GM19240 (cell line): ENCODE measurements at regions not wholly inside any gene's neighbourhood (a gene's known extent, or its start where the extent isn't known, plus 50 kb on each side); places are given as distances from the start of the nearest gene placed in this dataset.

Source experiments
- DNase-seq: peaks from one replicate; pipeline ENCODE4 v3.0.0; 2011; ENCODE audit warnings: low spot score; ENCODE audit not compliant: insufficient read length

- DNase-seq: no peak
These were observed 122.4 kb upstream of the NPY2R start for GRCh38 chr4:155085843-155086530.

- DNase-seq: no peak
These were observed 114.1 kb upstream of the NPY2R start for GRCh38 chr4:155094201-155094820.

GRCh38 chr4:155099231-155099630, 109.2 kb upstream of the NPY2R start:
- DNase-seq: no peak

- DNase-seq: no peak
These were observed 101.8 kb upstream of the NPY2R start for GRCh38 chr4:155106629-155107028.

- DNase-seq: no peak
These were observed 101.4 kb upstream of the NPY2R start for GRCh38 chr4:155107059-155107458.

GRCh38 chr4:155114790-155115189, 93.6 kb upstream of the NPY2R start:
- no peak for DNase-seq

GRCh38 chr4:155119006-155119405, 89.4 kb upstream of the NPY2R start:
- no peak for DNase-seq

- no peak for DNase-seq
These were observed 87.9 kb upstream of the NPY2R start for GRCh38 chr4:155120536-155120935.

GRCh38 chr4:155122382-155122781, 86.1 kb upstream of the NPY2R start:
- DNase-seq: no peak

GRCh38 chr4:155134136-155134535, 74.3 kb upstream of the NPY2R start:
- no peak for DNase-seq

GRCh38 chr4:155140889-155141288, 67.5 kb upstream of the NPY2R start:
- no peak for DNase-seq

- no peak for DNase-seq
These were observed 64.9 kb upstream of the NPY2R start for GRCh38 chr4:155143512-155143911.
